IMR-90 (cell line): ENCODE measurements at regions not wholly inside any gene's neighbourhood (a gene's known extent, or its start where the extent isn't known, plus 50 kb on each side); places are given as distances from the start of the nearest gene placed in this dataset.

ENCODE experiments used
- ATAC-seq: fragments of 200-7000 bp; cut with Tn5 transposase; 2 replicates; pipeline ENCODE4 v1.9.1; 2020; ENCODE audit warnings: low read depth, mild to moderate bottlenecking, moderate library complexity
- BruUV-seq: library from RNA; stranded (reverse); fragments of 400-500 nt; replicated peaks from 2 replicates; lab custom pipeline; 2021; lab: Mats Ljungman, UMichigan
- CTCF ChIA-PET: fragments of 300-600 bp; formaldehyde crosslinking; extraction: SDS; loops from one replicate; lab custom pipeline; 2021; ENCODE audit warnings: antibody characterized with exemption; lab: Yijun Ruan, JAX
- POLR2A ChIA-PET: fragments of 300-600 bp; sonication (Branson Sonifier 250); formaldehyde crosslinking; loops from one replicate; lab custom pipeline; 2022; ENCODE audit warnings: antibody characterized with exemption; ENCODE audit not compliant: unreplicated experiment; lab: Charles Lee
- DNase-seq: peaks from one replicate; pipeline ENCODE4 v3.0.0; 2013
- H2AFZ ChIP-seq: replicated peaks from 2 replicates; pipeline ENCODE3; 2013; ENCODE audit warnings: low read length, mild to moderate bottlenecking; ENCODE audit not compliant: poor library complexity
- H2AK5ac ChIP-seq: 2 replicates; pipeline ENCODE4 v1.6.1; 2013; ENCODE audit warnings: low read depth, low read length, inconsistent platforms
- H2AK9ac ChIP-seq: replicated peaks from 2 replicates; pipeline ENCODE3; 2013; ENCODE audit warnings: mild to moderate bottlenecking, low read depth, low read length, moderate library complexity; ENCODE audit not compliant: poor library complexity
- H2BK120ac ChIP-seq: 2 replicates; pipeline ENCODE4 v1.6.1; 2013; ENCODE audit warnings: low read depth, low read length, inconsistent platforms
- H2BK15ac ChIP-seq: 3 replicates; pipeline ENCODE4 v1.6.1; 2013; ENCODE audit warnings: low read depth, low read length, inconsistent platforms
- H2BK20ac ChIP-seq: 2 replicates; pipeline ENCODE4 v1.6.1; 2013; ENCODE audit warnings: low read depth, mild to moderate bottlenecking, inconsistent platforms, low read length, moderate library complexity
- H2BK5ac ChIP-seq: 2 replicates; pipeline ENCODE4 v1.6.1; 2013; ENCODE audit warnings: mild to moderate bottlenecking, low read depth, low read length, inconsistent platforms; ENCODE audit not compliant: poor library complexity, severe bottlenecking
- H3K14ac ChIP-seq: replicated peaks from 2 replicates; pipeline ENCODE4 v1.6.1; 2013; ENCODE audit warnings: low read depth, low read length, inconsistent platforms
- H3K18ac ChIP-seq: 2 replicates; pipeline ENCODE4 v1.6.1; 2013; ENCODE audit warnings: low read depth, low read length, control low read depth
- H3K23ac ChIP-seq: 2 replicates; pipeline ENCODE4 v1.6.1; 2013; ENCODE audit warnings: low read depth, low read length, inconsistent platforms
- H3K27ac ChIP-seq: 2 replicates; pipeline ENCODE4 v1.5.1; 2013; ENCODE audit warnings: mild to moderate bottlenecking, control low read depth, low read length; ENCODE audit not compliant: insufficient read depth
- H3K27me3 ChIP-seq: 2 replicates; pipeline ENCODE4 v1.6.1; 2013; ENCODE audit warnings: low read length; ENCODE audit not compliant: control insufficient read depth, insufficient read depth
- H3K36me3 ChIP-seq: 2 replicates; pipeline ENCODE4 v1.6.1; 2013; ENCODE audit warnings: low read length, mixed read lengths; ENCODE audit not compliant: control insufficient read depth, insufficient read depth
- H3K4ac ChIP-seq: 2 replicates; pipeline ENCODE4 v1.6.1; 2013; ENCODE audit warnings: low read depth, low read length, inconsistent platforms
- H3K4me1 ChIP-seq: 2 replicates; pipeline ENCODE4 v1.6.1; 2013; ENCODE audit warnings: low read length, mixed read lengths; ENCODE audit not compliant: control insufficient read depth, insufficient read depth
- H3K4me2 ChIP-seq: 2 replicates; pipeline ENCODE4 v1.6.1; 2013; ENCODE audit warnings: low read depth, mild to moderate bottlenecking, control low read depth, low read length, moderate library complexity
- H3K4me3 ChIP-seq: 2 replicates; pipeline ENCODE4 v1.5.1; 2013; ENCODE audit warnings: low read depth, mild to moderate bottlenecking, control low read depth, low read length, moderate library complexity; ENCODE audit not compliant: insufficient read depth
- H3K56ac ChIP-seq: 2 replicates; pipeline ENCODE4 v1.6.1; 2013; ENCODE audit warnings: low read length, inconsistent platforms; ENCODE audit not compliant: insufficient read depth; ENCODE audit errors: extremely low read depth
- H3K79me1 ChIP-seq, 2 experiments: 2 replicates each; pipeline ENCODE4 v1.6.1; 2013; ENCODE audit warnings: low read length in 2 of 2, inconsistent platforms in 1 of 2, low read depth in 1 of 2
- H3K9ac ChIP-seq: 2 replicates; pipeline ENCODE4 v1.6.1; 2013; ENCODE audit warnings: low read depth, low read length, control low read depth
- H3K9me1 ChIP-seq: 2 replicates; pipeline ENCODE4 v1.6.1; 2013; ENCODE audit warnings: low read length, inconsistent platforms; ENCODE audit not compliant: insufficient read depth
- H3K9me3 ChIP-seq: 2 replicates; pipeline ENCODE4 v1.6.1; 2013; ENCODE audit warnings: low read length; ENCODE audit not compliant: control insufficient read depth, insufficient read depth
- H4K20me1 ChIP-seq: 2 replicates; pipeline ENCODE4 v1.6.1; 2013; ENCODE audit warnings: low read length, inconsistent platforms; ENCODE audit not compliant: insufficient read depth
- H4K5ac ChIP-seq: 2 replicates; pipeline ENCODE4 v1.6.1; 2013; ENCODE audit warnings: mild to moderate bottlenecking, low read depth, low read length, control low read depth
- H4K8ac ChIP-seq, 2 experiments: 2 replicates each; pipeline ENCODE4 v1.6.1; 2013; ENCODE audit warnings: low read depth in 2 of 2, low read length in 2 of 2, control low read depth in 1 of 2, inconsistent platforms in 1 of 2
- H4K91ac ChIP-seq: 2 replicates; pipeline ENCODE4 v1.6.1; 2013; ENCODE audit warnings: low read depth, low read length, inconsistent platforms; ENCODE audit not compliant: insufficient read depth
- CHD1 ChIP-seq: IDR thresholded peaks from 2 replicates; pipeline ENCODE4 v1.6.1; 2012; ENCODE audit warnings: low read depth, low read length, improper control_type of control experiment
- ELK1 ChIP-seq: fragments of 150-350 bp; IDR thresholded peaks from 2 replicates; pipeline ENCODE4 v1.6.1; 2016; ENCODE audit warnings: low read depth, mild to moderate bottlenecking, low read length, moderate library complexity, borderline replicate concordance
- MAFK ChIP-seq: IDR thresholded peaks from 2 replicates; pipeline ENCODE4 v1.6.1; 2012; ENCODE audit warnings: low read depth, low read length, improper control_type of control experiment
- MAZ ChIP-seq: IDR thresholded peaks from 2 replicates; pipeline ENCODE4 v1.6.1; 2012; ENCODE audit warnings: low read depth, mild to moderate bottlenecking, low read length, improper control_type of control experiment, moderate library complexity, borderline replicate concordance
- NFE2L2 ChIP-seq: fragments of 150-350 bp; IDR thresholded peaks from 2 replicates; pipeline ENCODE4 v1.6.1; 2016; ENCODE audit warnings: low read depth, mild to moderate bottlenecking, low read length
- POLR2A ChIP-seq: IDR thresholded peaks from 2 replicates; pipeline ENCODE4 v1.6.1; 2012; ENCODE audit warnings: mild to moderate bottlenecking, low read depth, low read length
- RCOR1 ChIP-seq: IDR thresholded peaks from 2 replicates; pipeline ENCODE4 v1.6.1; 2012; ENCODE audit warnings: mild to moderate bottlenecking, low read length, improper control_type of control experiment; ENCODE audit not compliant: insufficient replicate concordance
- RFX5 ChIP-seq: IDR thresholded peaks from 2 replicates; pipeline ENCODE4 v1.8.0; 2012; ENCODE audit warnings: low read depth, mild to moderate bottlenecking, low read length, moderate library complexity
- SMC3 ChIP-seq: fragments of 150-350 bp; IDR thresholded peaks from 2 replicates; pipeline ENCODE4 v1.6.1; 2016; ENCODE audit warnings: low read depth, mild to moderate bottlenecking, antibody characterized with exemption, low read length, moderate library complexity
- USF2 ChIP-seq: fragments of 150-350 bp; IDR thresholded peaks from 2 replicates; pipeline ENCODE4 v1.6.1; 2017; ENCODE audit warnings: mild to moderate bottlenecking, antibody characterized with exemption, low read length, low read depth
- WGBS, 2 experiments: methylation state at CpG; one replicate each; pipeline versions ENCODE4 v1.1.5 to v1.1.7; 2013; ENCODE audit warnings: missing lambda C conversion rate in 2 of 2; ENCODE audit not compliant: insufficient read length in 1 of 2; ENCODE audit errors: extremely low coverage in 2 of 2; 5-methylcytosine and 5-hydroxymethylcytosine counted together
- dilution Hi-C: fragments of 300-500 bp; cut with HindIII; formaldehyde crosslinking; loops from one replicate; pipeline ENCODE4 v1.14.3; 2018; ENCODE audit warnings: low sequenced_read_pairs; ENCODE audit not compliant: unreplicated experiment
- in situ Hi-C: fragments of 300-500 bp; cut with MboI; formaldehyde crosslinking; loops from 3 replicates; pipeline ENCODE4 v1.14.3; 2019; ENCODE audit warnings: low sequenced_read_pairs, inconsistent platforms, mixed read lengths
- intact Hi-C: fragments of 100-400 bp; cut with micrococcal nuclease; formaldehyde crosslinking; loops from 2 replicates; pipeline ENCODE4 v1.10.0; 2022

GRCh38 chr1:55339681-55340080, 124.5 kb upstream of the USP24 start:
- H2BK20ac ChIP-seq, result no peak overlapping the region
- no peak overlapping the region for H3K56ac ChIP-seq
- no peaks in the 10 kb centered on the region for H3K36me3 ChIP-seq
- H2AFZ ChIP-seq, result no peak overlapping the region
- H3K79me1 ChIP-seq, result no peaks in the 10 kb centered on the region
- 0 out of 2 replicates have a peak overlapping the region, but pooled peaks have one; percentile 21 for H4K91ac ChIP-seq
- no peak overlapping the region for H2AK5ac ChIP-seq
- no peak overlapping the region for H3K27ac ChIP-seq
- H3K4me2 ChIP-seq, result no peak overlapping the region
- CTCF ChIA-PET, result no interaction called here
- no peaks in the 10 kb centered on the region for H4K20me1 ChIP-seq
- H3K9me3 ChIP-seq, result peaks cover 2% of the 10 kb centered on the region; the same call in 1 of the 2 replicates
- TF ChIP-seq SMC3 (no peak), RCOR1 (no peak), USF2 (no peak), CHD1 (no peak), RFX5 (no peak), MAZ (no peak), NFE2L2 (no peak), POLR2A (no peak), MAFK (no peak), ELK1 (no peak)
- POLR2A ChIA-PET, result no interaction called here
- no peak overlapping the region for H2BK15ac ChIP-seq
- H3K4ac ChIP-seq, result no peak overlapping the region
- intact Hi-C loops, result no loop called here
- no peak overlapping the region for H2BK120ac ChIP-seq
- H3K4me1 ChIP-seq, result no peaks in the 10 kb centered on the region
- 100% methylated on average over 1 of the region's 4 CpGs; no CpG with 5 or more reads in 1 of the 2 experiments for WGBS, 2 experiments
- no peaks in the 10 kb centered on the region for H3K9me1 ChIP-seq
- no peak overlapping the region for H3K18ac ChIP-seq
- DNase-seq (no peak), ATAC-seq (no peak)
- in situ Hi-C loops, result no loop called here
- no peak overlapping the region for H4K8ac ChIP-seq
- no peak overlapping the region for H3K4me3 ChIP-seq
- dilution Hi-C loops, result no loop called here
- H2BK5ac ChIP-seq, result no peak overlapping the region
- no peak overlapping the region for H2AK9ac ChIP-seq
- H3K23ac ChIP-seq, result no peak overlapping the region
- no TSS peak for BruUV-seq
- H4K5ac ChIP-seq, result no peak overlapping the region
- H3K27me3 ChIP-seq, result no peaks in the 10 kb centered on the region
- H3K14ac ChIP-seq, result no peak overlapping the region
- H3K9ac ChIP-seq, result no peak overlapping the region
